Gastroesophageal sphincter (tissue), 4 donors: ENCODE measurements at regions not wholly inside any gene's neighbourhood (a gene's known extent, or its start where the extent isn't known, plus 50 kb on each side); places are given as distances from the start of the nearest gene placed in this dataset.
"Not testable (repeated sequence)": the region's sequence is repeated elsewhere in the genome, so short reads cannot be mapped to it uniquely, and the experiment has no call there.

ENCODE experiments used
- ATAC-seq: fragments of 150-250 bp; one replicate; pipeline ENCODE4 v1.9.1; 2016; ENCODE audit warnings: mild to moderate bottlenecking, moderate library complexity
- H3K27ac ChIP-seq, 4 donors: fragments of 200-600 bp; sonication (generic) in 3 of 4; 1 replicate in 3 of 4; 2 replicates in 1 of 4; pipeline ENCODE4 v1.5.1; 2016 to 2019
- H3K27me3 ChIP-seq: fragments of 200-600 bp; sonication (generic); one replicate; pipeline ENCODE4 v1.5.1; 2019
- H3K36me3 ChIP-seq, 2 donors: fragments of 200-600 bp; sonication (generic); one replicate each; pipeline ENCODE4 v1.5.1; 2019; ENCODE audit warnings: control low read depth in 1 of 2
- H3K4me1 ChIP-seq, 3 donors: fragments of 200-600 bp; sonication (generic); 1 replicate in 2 of 3; 2 replicates in 1 of 3; pipeline ENCODE4 v1.5.1; 2016 to 2019; ENCODE audit warnings: control low read depth in 2 of 3
- H3K4me3 ChIP-seq, 2 donors: fragments of 200-600 bp; sonication (generic); one replicate each; pipeline ENCODE4 v1.5.1; 2019; ENCODE audit warnings: mild to moderate bottlenecking in 1 of 2, moderate library complexity in 1 of 2
- H3K9me3 ChIP-seq, 3 donors: fragments of 200-600 bp; sonication (generic); one replicate each; pipeline ENCODE4 v1.5.1; 2017 to 2019; ENCODE audit warnings: control low read depth in 2 of 3
- CTCF ChIP-seq, 4 experiments: fragments of 200-600 bp in 2 of 4; fragments of 450-650 bp in 2 of 4; sonication (generic) in 1 of 4; IDR thresholded peaks; one replicate each; pipeline ENCODE4 v1.5.1; 2017 to 2019; ENCODE audit warnings: antibody characterized with exemption in 4 of 4, mild to moderate bottlenecking in 2 of 4, moderate library complexity in 2 of 4
- EP300 ChIP-seq: sonication (generic); formaldehyde crosslinking; IDR thresholded peaks from one replicate; pipeline ENCODE4 v1.6.1; 2017; ENCODE audit warnings: antibody characterized with exemption, mild to moderate bottlenecking
- POLR2A ChIP-seq, 2 donors: fragments of 450-650 bp; IDR thresholded peaks; one replicate each; pipeline ENCODE4 v1.6.1; 2017; ENCODE audit warnings: antibody characterized with exemption in 2 of 2, mild to moderate bottlenecking in 2 of 2, moderate library complexity in 1 of 2
- POLR2AphosphoS5 ChIP-seq: sonication (generic); formaldehyde crosslinking; IDR thresholded peaks from one replicate; pipeline ENCODE4 v1.6.1; 2017; ENCODE audit warnings: antibody characterized with exemption
- WGBS, 2 donors: methylation state at CpG; one replicate each; pipeline ENCODE4 v1.1.5; 2018; ENCODE audit warnings: low coverage in 1 of 2; 5-methylcytosine and 5-hydroxymethylcytosine counted together

GRCh38 chr4:124833831-124834505 lies 121.4 kb upstream of the ANKRD50 start:
- H3K27me3 ChIP-seq: no peaks in the 10 kb centered on the region
- TF ChIP-seq POLR2A (IDR thresholded peaks at IDR 0.05): no peak
- no peak for TF ChIP-seq EP300
- TF ChIP-seq CTCF (IDR thresholded peaks at IDR 0.05): no peak
- TF ChIP-seq POLR2AphosphoS5: no peak
- no peak overlapping the region for H3K27ac ChIP-seq
- no peak overlapping the region for H3K4me3 ChIP-seq
- WGBS, 2 donors: 100% methylated on average over 2 of the region's 5 CpGs; no CpG with 5 or more reads in 1 of the 2 donors
- no peaks in the 10 kb centered on the region for H3K4me1 ChIP-seq
- no peaks in the 10 kb centered on the region for H3K36me3 ChIP-seq
- ATAC-seq: no peak
- peaks cover 0 to 6% (median 0%) of the 10 kb centered on the region in 3 donors for H3K9me3 ChIP-seq

- H3K4me1 ChIP-seq: no peaks in the 10 kb centered on the region
- H3K36me3 ChIP-seq: no peaks in the 10 kb centered on the region
- H3K9me3 ChIP-seq: no peaks in the 10 kb centered on the region
- ATAC-seq: no peak
- H3K27me3 ChIP-seq: no peaks in the 10 kb centered on the region
- no peak for TF ChIP-seq POLR2A (IDR thresholded peaks at IDR 0.05)
- no peak for TF ChIP-seq CTCF (IDR thresholded peaks at IDR 0.05)
- TF ChIP-seq EP300: no peak
- no peak for TF ChIP-seq POLR2AphosphoS5
- H3K27ac ChIP-seq: no peak overlapping the region
- H3K4me3 ChIP-seq: no peak overlapping the region
Measured at GRCh38 chr4:124828382-124828781, 115.8 kb upstream of the ANKRD50 start.

- ATAC-seq: no peak
- 63 to 88% methylated on average over 1 of the region's 1 CpG for WGBS, 2 donors
- Histone ChIP-seq H3K4me1 (no peaks in the 10 kb centered on the region), H3K9me3 (peaks cover 0 to 5% (median 0%) of the 10 kb centered on the region in 3 donors), H3K27ac (no peak overlapping the region), H3K36me3 (no peaks in the 10 kb centered on the region), H3K4me3 (no peak overlapping the region), H3K27me3 (no peaks in the 10 kb centered on the region)
- TF ChIP-seq CTCF (IDR thresholded peaks at IDR 0.05) (no peak), EP300 (no peak), POLR2A (IDR thresholded peaks at IDR 0.05) (no peak), POLR2AphosphoS5 (no peak)
Measured at GRCh38 chr4:124817531-124817930, 105.0 kb upstream of the ANKRD50 start.

GRCh38 chr4:124812203-124812602 lies 99.7 kb upstream of the ANKRD50 start:
- H3K27ac ChIP-seq, H3K4me3 ChIP-seq, H3K27me3 ChIP-seq, H3K36me3 ChIP-seq, ATAC-seq: not testable (repeated sequence)
- Histone ChIP-seq H3K4me1 (peaks cover 0 to 11% (median 0%) of the 10 kb centered on the region in 3 donors), H3K9me3 (peaks cover 0 to 14% (median 0%) of the 10 kb centered on the region in 3 donors)
- 90 to 94% methylated on average over 5 to 6 of the region's 6 CpGs for WGBS, 2 donors

GRCh38 chr4:124810827-124811226 lies 98.3 kb upstream of the ANKRD50 start:
- Histone ChIP-seq H3K27me3 (no peaks in the 10 kb centered on the region), H3K9me3 (peaks cover 0 to 14% (median 0%) of the 10 kb centered on the region in 3 donors), H3K27ac (no peak overlapping the region), H3K36me3 (no peaks in the 10 kb centered on the region), H3K4me1 (peaks cover 0 to 11% (median 0%) of the 10 kb centered on the region in 3 donors), H3K4me3 (no peak overlapping the region)
- ATAC-seq: no peak
- no peak for TF ChIP-seq CTCF (IDR thresholded peaks at IDR 0.05)
- no peak for TF ChIP-seq POLR2A (IDR thresholded peaks at IDR 0.05)
- no peak for TF ChIP-seq EP300
- TF ChIP-seq POLR2AphosphoS5: no peak
